Stimulated activated CD8-positive, alpha-beta memory T cell treated with anti-CD3 and anti-CD28 coated beads, Interleukin-15, amount 100 ng/mL, for 24 hours (primary cell): ENCODE measurements at regions not wholly inside any gene's neighbourhood (a gene's known extent, or its start where the extent isn't known, plus 50 kb on each side); places are given as distances from the start of the nearest gene placed in this dataset.

ENCODE experiments used
- DNase-seq: peaks from one replicate; pipeline ENCODE4 v3.0.0-alpha.2; 2020; ENCODE audit warnings: low read depth

DNA sequence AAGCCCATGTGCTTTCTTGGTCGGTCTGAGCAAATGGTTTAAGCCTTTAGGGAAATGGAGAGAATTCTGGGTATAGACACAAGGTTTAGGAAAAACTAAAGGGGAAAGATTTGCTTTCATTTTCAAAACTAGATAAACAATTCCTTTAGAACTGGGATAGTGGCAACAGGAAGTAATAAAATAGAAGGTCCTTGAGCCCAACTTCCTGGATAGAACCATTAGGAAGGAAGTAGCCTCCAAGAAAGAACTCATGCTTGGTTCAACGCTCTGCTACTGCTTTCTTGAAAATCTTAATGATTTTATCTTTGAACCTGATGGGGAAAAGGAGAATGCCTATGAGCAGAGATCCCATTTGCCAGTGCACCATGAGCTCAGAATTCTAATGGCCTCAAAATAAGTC lies 147.0 kb upstream of the THRB start:
- no peak for DNase-seq

DNA sequence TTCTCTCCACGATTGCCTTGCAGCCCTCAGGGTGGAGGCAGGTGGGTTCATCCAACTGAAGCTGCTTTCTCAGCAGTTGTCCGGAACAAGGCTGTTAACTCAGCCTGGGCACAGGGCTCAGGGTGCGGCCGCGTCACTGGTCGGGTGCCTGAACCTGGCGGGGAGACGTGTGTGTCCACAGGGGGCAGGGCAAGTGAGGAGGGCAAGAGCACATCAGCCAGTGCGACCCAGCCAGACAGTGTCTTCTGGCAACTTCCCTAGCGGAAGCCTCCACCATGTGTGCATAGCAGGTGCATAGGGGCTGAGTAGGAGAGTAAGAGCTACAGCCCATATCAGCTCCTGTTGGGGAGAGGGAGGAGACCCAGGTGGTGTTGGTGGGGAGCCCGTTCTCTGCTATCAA lies 150.4 kb upstream of the THRB start:
- DNase-seq = no peak

DNA sequence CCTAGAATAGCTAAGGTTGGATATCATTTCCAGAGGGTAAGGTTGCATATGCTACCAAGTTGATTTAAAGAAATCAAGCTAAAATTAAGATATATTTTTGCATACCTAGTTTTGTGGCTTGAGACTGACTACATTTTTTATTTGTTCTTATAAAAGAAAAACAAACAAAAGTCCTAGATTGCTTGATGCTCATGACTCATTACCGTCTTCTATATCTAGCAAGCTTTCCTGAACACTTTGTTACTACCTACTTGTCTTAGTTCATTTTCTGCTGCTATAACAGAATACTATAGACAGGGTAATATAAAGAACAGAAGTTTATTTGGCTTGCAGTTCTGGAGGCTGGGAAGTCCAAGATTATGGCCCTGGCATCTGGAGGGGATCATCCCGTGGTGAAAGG lies 152.1 kb upstream of the THRB start:
- DNase-seq = no peak

DNA sequence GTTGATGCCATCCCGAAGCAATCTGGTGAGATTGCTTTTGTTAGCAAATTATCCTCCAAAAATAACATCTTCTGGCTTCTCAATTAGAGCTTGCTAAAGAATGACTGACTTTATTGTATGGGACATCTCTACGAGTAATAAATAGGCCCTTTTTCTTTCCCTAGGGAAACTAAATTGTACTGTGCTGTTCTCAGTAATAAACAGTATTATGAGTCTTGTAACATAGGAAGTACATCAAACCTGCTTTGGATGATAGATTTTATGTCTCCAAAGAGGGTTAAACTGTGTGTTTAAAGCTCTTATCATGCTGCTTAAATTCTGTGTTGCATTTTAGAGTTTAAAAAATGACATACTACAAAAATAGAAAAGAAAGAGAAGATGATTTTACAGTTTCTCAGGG lies 153.4 kb upstream of the THRB start:
- no peak for DNase-seq

DNA sequence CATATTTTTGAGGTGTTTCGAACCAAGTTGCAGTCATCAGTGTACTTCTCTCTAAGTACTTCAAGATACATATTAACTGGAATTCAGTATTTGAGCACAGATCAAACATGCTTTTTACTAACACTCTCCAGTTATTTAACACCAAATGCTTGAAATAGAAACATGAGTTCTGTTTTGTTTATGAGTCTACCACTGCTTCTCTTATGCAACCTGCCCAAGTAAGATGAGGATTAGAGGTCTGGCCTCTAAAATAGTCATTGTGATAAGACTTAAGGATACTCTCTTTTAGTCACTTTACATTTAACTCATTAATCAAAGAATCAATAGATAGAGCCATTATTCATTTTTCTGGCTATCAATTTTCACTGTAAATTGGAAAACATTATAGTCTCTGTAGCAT lies 156.2 kb upstream of the THRB start:
- no peak for DNase-seq

DNA sequence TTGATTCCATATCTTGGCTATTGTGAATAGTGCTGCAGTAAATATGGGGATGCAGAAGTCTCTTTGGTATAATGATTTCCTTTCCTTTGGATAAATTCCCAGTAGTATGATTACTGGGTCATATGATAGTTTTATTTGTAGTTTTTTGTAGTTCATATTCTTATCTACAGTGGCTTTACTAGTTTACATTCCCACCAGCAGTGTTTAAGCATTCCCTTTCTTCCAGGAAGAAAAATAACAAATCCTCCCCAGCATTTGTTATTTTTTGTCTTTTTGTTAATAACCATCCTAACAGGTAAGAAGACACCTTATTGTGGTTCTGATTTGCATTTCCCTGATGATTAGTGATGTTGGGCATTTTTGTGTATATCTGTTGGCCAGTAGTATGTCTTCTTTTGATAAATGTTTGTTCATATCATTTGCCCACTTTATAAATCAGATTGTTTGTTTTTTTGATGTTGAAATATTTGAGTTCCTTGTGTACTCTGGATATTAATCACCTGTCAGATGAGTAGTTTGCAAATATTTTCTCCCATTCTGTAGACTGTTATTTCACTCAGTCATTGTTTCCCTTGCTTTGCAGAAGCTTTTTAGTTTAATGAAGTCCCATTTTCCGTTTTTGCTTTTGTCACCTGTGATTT lies 163.3 kb upstream of the THRB start:
- DNase-seq = no peak

DNA sequence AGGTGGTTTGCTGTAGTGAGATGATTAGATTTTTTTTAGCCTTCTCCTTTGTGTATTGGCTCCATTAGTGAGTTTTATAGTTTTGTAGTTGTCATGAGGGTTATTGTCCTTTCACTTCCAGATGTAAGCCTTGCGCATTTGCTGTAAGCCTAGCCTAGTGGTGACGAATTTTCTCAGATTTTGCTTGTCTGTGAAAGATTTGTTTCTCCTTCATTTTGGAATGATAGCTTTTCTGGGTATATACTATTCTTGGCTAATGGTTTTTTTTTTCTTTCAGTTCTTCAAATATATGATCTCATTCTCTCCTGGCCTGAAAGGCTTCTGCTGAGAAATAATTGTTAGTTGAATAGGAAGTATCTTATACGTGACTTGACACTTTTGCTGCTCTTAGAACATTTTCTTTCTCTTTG lies 166.5 kb upstream of the THRB start:
- no peak for DNase-seq

DNA sequence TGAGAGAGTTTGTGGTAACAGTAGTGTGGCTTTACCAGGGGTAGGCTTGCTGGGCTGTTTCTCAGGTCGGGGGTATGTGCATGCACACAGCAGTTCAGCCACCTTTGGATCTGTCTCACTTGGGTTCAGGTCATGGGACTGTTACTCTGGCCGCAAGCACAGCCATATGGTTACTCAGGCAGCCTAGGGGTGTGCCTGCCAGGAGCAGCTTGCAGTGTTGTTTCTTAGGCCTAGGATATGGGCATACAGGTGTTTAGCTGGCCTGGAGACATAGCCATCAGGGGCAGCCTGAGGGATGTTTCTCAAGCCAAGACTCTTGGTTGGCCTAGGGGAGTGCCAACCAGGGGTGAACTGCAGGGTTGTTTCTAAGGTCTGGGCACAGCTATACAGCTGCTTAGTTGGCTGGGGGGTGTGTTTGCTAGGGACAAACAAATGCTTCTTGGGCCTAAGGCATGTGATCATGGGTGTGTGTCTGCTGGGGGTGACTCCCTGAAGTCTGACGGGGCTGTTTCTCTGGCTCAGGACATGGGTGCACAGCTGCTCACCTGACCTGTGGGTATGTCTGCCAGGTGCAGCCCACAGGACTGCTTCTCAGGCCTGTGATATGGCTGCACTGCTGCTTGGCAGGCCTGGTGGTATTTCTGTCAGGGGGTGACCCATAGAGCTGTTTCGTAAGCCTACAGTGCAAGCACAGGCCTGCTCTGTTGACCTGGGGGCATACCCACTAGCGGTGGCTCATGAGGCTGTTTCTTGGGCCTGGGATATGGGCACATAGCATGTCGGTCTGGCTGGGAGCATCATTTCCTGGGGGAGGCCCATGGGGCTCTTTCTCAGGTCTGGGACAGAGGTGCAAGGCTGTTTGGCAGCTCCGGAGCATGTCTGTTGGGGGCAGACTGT lies 168.0 kb upstream of the THRB start:
- DNase-seq = no peak

DNA sequence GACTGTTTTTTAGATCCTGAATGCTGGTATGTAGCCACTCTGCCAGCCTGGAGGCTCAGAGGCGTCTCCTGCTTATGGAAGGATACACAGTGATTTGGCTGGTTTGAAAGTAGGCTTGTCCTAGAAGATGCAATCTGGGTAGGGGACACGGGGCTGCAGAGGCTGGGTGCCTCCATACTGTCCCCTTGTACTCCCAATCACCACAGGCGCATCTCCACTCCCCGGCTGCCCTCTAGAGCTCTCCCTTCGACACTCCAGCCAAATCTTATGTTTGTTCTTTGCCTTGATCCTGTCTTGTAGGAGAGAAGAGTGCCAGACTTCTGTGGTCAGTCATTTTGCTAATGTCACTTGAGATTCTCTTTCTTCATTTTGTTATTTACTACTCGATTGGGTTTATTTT lies 168.8 kb upstream of the THRB start:
- no peak for DNase-seq

DNA sequence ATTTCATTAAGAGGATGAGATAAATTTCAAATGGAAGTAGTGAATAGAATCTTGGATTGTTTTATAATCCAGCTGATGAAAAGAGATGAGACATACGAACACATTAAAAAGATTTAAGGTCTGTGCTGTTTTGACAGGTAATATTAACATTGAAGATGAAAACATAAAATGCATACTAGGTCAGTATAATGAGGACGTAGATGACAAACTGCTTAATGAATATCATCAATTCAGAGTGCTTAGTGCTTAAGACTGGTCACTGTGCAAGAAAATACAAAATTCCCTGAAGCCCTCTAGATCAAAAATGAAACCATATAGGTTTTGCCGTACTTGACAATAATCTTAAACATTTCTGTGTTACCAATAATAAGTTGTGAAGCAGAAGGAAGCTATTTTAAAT lies 173.4 kb upstream of the THRB start:
- no peak for DNase-seq

DNA sequence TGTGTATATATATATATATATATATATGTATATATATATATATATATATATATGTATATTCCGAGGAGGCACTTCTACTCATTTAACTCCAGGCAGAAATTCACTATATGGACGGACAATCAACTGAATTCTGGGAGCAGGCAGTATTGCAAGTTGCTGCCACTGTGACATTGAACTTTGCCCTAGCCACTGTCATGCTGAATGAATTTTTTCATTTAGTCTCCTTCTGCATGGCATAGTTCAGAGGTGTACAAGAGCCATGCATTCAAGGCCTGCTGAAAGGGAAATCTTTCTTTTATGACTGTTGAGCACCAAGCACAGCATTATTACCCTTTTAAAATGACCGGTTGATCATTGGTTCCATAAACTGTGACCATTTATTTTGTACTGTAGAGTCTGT lies 176.2 kb upstream of the THRB start:
- no peak for DNase-seq

DNA sequence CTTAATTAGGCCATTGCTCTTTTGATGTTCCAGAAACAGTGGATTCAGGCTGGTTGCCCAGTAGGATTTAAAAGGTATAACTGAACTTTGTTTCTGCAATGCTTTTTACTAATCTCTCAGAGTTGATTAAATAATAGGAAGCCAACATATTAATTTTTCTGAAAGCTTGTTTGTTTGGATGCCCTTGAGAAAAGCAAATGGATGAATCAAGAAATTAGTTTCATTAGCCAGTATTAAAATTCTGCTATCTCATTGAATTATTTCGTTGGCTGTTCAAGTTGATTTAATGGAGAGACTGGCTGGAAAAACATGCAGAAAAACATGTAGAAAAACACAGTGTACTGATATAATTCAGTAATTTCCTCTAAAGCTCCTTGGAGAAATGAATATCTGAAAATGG lies 178.9 kb upstream of the THRB start:
- no peak for DNase-seq

DNA sequence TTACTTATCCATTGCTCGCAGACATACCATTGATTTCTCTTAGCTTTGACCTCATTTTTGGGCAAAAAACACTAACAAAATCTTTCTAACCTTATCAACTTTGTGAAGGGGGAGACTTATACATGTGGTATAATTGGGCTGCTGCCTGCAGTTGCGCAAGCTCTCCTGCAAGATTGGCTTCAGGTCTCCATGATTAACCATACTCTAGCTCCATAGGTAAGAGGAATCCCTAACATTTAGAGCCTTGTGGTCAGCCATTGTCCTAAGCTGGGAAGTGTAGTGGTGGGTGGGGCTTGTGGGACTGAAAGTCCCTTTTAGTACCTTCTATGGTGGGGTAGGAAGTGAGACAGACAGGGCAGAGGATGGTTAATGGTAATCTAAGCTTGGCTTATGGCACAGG lies 179.6 kb upstream of the THRB start:
- no peak for DNase-seq

DNA sequence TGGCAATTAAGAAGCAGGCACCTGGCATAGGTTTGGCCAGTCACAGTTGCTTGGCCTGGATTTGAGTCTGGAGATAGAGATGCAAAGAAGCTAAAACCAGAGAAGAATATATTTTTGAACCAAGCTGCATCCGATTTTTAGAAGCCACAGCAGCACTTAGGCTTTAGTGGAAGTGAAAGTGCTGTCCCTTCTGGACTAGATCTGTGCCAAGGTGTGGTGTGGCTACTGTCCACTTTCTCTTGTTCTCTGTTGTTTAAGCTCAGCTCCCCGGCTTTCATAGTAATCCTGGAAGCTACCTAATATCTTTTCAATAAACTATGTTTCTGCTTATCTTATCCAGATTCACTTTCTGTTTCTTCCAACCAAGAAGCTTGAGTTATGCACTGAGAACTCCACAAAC lies 183.4 kb upstream of the THRB start:
- no peak for DNase-seq

DNA sequence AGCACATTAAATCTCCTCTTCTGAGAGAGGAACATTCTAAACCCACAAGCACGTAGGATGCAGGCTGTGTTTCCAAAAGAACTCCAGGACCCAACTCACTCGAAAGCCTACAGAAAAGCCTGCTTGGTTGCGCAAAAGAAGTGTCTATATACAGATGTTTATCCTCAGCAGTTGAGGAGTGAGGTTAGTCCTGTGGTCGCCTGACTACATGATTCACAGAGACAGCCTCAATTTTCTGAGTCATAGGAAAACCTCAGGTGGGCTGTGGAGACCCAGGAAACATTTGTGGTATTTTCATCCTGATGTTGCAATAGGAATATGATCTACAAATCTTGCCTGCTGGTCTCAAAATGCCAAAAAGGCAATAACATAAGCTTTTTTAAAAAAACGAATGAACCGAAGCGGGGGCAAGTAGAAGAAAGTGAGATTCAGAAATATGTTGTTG lies 183.8 kb upstream of the THRB start:
- DNase-seq = no peak

DNA sequence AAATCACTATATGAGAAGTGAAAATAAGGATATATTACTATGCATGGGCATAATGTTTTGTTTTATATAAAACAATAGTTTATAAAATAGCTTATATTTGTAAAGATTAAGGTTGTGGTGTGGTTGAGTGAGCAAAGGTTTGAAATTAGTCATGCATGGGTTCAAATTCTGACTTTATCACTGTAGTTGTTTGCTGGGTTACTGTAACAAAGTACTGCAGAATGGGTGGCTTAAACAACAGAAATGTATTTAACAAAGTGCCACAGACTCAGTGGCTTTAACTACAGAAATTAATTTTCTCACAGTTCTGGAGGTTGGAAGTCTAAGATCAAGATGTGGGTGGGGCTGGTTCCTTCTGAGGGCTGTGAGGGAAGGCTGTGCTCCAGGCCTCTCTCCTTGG lies 184.8 kb upstream of the THRB start:
- no peak for DNase-seq

DNA sequence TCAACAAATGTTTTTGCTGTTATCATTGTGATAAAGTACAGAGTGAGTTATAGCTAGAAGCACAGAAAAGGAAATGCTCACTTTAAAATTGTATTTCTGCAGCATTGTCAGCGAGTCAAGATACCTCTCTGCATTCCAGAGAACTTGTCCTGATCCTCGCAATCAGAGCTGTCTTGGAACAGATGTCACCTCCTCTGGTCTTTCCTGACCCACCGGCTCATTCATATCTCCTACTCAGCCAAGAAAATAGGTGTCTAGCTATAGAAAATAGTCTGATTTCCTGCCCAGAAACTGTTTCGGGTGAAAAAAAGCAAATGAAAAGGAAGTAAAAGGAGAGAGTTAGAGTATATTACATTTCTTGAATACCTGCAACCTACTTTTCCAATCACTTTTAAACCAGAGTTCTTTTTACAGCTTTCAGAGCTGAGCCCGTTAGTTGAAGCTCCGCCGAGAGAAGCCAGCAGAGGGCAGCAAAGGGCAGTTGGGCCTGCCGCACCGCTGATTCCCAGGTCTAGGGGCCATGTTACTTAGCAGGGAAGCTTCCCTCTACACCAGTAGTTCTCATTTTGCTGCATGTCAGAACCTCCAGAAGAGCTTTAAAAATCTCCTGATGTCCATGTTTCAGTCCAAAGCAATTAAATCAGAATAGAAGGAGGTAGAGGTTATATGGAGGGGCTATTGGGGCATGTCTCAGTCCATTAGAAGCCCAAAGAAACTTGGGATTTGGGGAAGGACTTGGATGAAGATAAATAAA lies 185.7 kb upstream of the THRB start:
- peak; percentile 26 for DNase-seq

DNA sequence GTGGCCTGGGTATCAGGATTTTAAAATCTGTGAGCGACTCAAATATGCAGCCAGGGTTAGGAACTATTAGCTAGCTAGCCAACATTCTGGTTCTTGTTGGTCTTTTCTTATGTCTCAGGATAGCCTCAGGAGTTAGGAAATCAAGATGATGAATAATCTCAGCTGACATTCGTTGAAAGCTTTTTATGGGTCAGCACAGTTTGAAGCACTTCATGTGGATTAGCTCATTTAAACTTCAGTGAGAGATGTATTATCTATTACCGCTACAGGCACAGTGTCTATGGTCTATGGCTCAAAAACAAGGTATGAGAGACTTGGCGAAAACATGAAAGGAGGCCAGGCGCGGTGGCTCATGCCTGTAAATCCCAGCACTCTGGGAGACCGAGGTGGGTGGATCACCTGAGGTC lies 187.5 kb upstream of the THRB start:
- no peak for DNase-seq

DNA sequence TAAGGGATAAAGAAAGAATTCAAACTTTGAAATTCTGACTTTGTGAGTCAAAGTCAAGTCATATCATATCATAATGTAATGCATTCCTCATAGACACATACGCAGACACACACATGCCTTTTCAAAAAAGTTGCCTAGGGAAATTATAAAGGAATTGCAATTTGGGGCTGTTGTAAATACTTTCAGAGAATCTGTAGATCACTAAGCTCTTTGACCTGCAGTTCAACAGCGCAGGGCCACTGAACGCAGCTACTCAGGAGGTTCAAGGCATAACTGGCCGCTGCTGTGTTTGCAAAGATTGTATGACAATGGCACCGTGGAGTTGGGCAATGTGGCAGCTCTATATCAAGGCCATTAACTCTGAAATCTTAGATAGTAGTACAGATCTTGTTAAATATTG lies 188.4 kb upstream of the THRB start:
- no peak for DNase-seq

DNA sequence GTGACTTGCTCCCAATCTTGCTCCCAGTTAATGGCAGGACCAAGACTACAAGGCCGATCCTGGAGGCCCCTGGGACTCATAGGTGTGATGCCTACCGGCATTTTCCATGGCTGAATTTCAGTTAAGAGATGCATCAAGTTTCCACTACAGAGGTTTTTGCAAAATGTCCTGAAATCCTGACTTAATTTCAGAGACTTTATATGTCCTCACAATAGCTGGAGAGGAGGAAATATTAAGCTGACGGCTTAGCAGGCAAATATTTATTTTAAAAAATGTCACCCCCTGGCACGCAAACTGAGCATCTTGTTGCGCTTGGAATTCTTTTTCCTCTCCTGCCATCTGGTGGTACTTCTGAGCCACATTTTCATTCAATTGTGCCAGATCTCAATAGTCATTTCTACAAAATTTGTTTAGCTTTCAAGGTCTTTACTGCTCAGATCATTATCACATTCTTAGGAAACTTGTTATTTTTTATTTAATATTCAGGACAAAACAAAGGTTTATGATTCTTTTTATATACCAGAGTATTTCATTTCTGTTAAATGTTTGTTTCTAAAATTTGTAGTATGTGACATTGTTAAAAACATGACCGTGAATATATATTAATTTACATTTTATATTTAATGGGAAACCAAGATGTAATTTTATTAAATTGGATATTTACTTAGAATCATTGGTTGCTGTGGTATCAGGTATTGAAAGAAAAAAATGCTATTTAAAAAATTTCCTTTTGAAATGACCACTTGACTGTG lies 189.2 kb upstream of the THRB start:
- no peak for DNase-seq

DNA sequence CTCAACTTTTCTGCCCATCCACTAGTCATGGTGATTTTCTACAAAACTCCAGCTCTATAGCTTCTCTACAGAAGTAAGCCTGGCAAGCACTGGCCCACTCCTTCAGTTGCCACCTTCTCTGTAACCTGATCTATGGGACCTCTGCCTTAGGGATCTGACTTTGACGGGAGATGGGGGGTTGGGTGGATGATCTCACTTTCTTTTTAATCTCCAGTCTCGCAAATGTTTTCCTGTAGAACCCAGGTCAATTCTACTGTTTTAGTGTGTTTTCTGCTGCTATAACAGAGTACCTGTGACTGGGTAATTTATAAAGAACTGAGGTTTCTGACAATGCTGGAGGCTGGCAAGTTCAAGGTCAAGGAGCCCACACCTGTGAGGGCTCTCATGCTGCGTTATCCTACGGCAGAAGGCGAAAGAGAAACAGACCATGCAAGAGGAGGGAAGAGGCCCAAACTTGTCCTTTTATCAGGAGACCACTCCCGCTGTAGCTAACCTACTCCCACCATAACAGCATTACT lies 189.9 kb upstream of the THRB start:
- no peak for DNase-seq

DNA sequence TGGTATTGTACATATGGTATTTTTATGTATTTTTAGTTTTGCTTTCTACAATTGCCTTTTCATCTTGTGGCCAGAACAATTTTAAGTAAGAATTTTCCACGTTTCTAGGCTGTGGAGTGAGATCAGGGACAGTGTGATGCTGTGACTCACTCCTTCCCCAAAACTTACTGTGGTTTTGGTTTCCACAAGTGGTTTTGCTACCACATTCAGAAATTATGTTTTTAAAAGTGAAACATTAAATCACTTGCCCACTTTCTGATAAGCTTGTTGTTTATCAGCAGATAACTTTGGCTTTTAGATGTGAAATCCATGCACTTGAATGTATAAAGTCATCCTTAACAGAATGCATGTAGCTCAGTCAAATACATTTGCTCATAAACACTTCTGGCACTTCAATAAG lies 192.2 kb upstream of the THRB start:
- no peak for DNase-seq
